HCT116 (cell line): ENCODE measurements at regions not wholly inside any gene's neighbourhood (a gene's known extent, or its start where the extent isn't known, plus 50 kb on each side); places are given as distances from the start of the nearest gene placed in this dataset.

Experiments
- ATAC-seq: fragments of 200-7000 bp; cut with Tn5 transposase; 2 replicates; pipeline ENCODE4 v1.9.1; 2020; ENCODE audit warnings: mild to moderate bottlenecking, moderate library complexity
- BruUV-seq: library from RNA; stranded (reverse); fragments of 400-500 nt; replicated peaks from 2 replicates; lab custom pipeline; 2021; lab: Mats Ljungman, UMichigan
- CTCF ChIA-PET: fragments of 300-600 bp; sonication (Branson Sonifier 250); formaldehyde crosslinking; loops from one replicate; lab custom pipeline; 2021; ENCODE audit warnings: antibody characterized with exemption; lab: Charles Lee
- POLR2A ChIA-PET: fragments of 300-600, 350-600 bp; sonication (Branson Sonifier 250); formaldehyde crosslinking; loops from one replicate; lab custom pipeline; 2021; ENCODE audit warnings: antibody characterized with exemption; lab: Charles Lee
- RAD21 ChIA-PET, 2 experiments: fragments of 300-600 bp; sonication (Branson Sonifier 250); formaldehyde crosslinking; loops; one replicate each; lab custom pipeline; 2023; ENCODE audit warnings: low total read pairs in 2 of 2; ENCODE audit not compliant: uncharacterized antibody in 2 of 2, unreplicated experiment in 2 of 2, low non-redundant PET in 1 of 2; lab: Charles Lee
- DNase-seq: peaks from one replicate; pipeline ENCODE4 v3.0.0-alpha.2; 2010; ENCODE audit warnings: low read depth, low spot score
- H2AFZ ChIP-seq: fragments of 200-600 bp; shearing (Covaris generic), sonication (generic); 2 replicates; pipeline ENCODE4 v1.6.1; 2017; ENCODE audit warnings: low read depth, mixed run types, mixed read lengths, antibody characterized with exemption, low read length; ENCODE audit not compliant: poor library complexity, severe bottlenecking
- H3K27ac ChIP-seq: 2 replicates; pipeline ENCODE4 v1.5.1; 2012; ENCODE audit warnings: low read depth, low read length
- H3K27me3 ChIP-seq: fragments of 200-600 bp; sonication (generic); 2 replicates; pipeline ENCODE4 v1.6.1; 2016; ENCODE audit warnings: mixed run types, low read length, mixed read lengths; ENCODE audit not compliant: insufficient read depth
- H3K36me3 ChIP-seq, 2 experiments: fragments of 200-500 bp in 1 of 2; fragments of 200-600 bp in 1 of 2; sonication (Bioruptor generic) in 1 of 2; sonication (generic) in 1 of 2; 2 replicates each; pipeline versions ENCODE4 v1.5.1 to v1.6.1; 2014 to 2016; ENCODE audit warnings: low read length in 2 of 2, inconsistent platforms in 1 of 2, mixed read lengths in 1 of 2, mixed run types in 1 of 2; ENCODE audit not compliant: insufficient read depth in 2 of 2, control insufficient read depth in 1 of 2
- H3K4me1 ChIP-seq, 2 experiments: fragments of 200-600 bp in 1 of 2; sonication (generic) in 1 of 2; 2 replicates each; pipeline versions ENCODE4 v1.5.1 to v1.6.1; 2012 to 2017; ENCODE audit warnings: low read length in 2 of 2, inconsistent platforms in 1 of 2, mild to moderate bottlenecking in 1 of 2, mixed read lengths in 1 of 2, mixed run types in 1 of 2, moderate library complexity in 1 of 2; ENCODE audit not compliant: insufficient read depth in 2 of 2, control insufficient read depth in 1 of 2
- H3K4me2 ChIP-seq: fragments of 200-600 bp; sonication (generic); 2 replicates; pipeline ENCODE4 v1.6.1; 2017; ENCODE audit warnings: mixed run types, low read length, mixed read lengths
- H3K4me3 ChIP-seq, 2 experiments: fragments of 200-600 bp in 1 of 2; sonication (generic) in 1 of 2; replicated peaks in 1 of 2; 2 replicates each; pipeline ENCODE4 v1.5.1; 2011 to 2016; ENCODE audit warnings: low read length in 2 of 2, control low read depth in 1 of 2, low read depth in 1 of 2, mild to moderate bottlenecking in 1 of 2, mixed read lengths in 1 of 2, mixed run types in 1 of 2
- H3K79me2 ChIP-seq: fragments of 200-600 bp; sonication (generic); 2 replicates; pipeline ENCODE4 v1.6.1; 2017; ENCODE audit warnings: mild to moderate bottlenecking, mixed run types, low read length, moderate library complexity, mixed read lengths; ENCODE audit not compliant: insufficient read depth
- H3K9ac ChIP-seq: fragments of 200-600 bp; sonication (generic); 2 replicates; pipeline ENCODE4 v1.6.1; 2016; ENCODE audit warnings: low read length, mixed read lengths
- H3K9me2 ChIP-seq: fragments of 200-600 bp; sonication (generic), shearing (Covaris generic); 2 replicates; pipeline ENCODE4 v1.6.1; 2017; ENCODE audit warnings: mixed run types, mild to moderate bottlenecking, moderate library complexity; ENCODE audit not compliant: insufficient read depth
- H3K9me3 ChIP-seq, 2 experiments: fragments of 200-500 bp in 1 of 2; fragments of 200-600 bp in 1 of 2; sonication (Bioruptor generic) in 1 of 2; sonication (generic) in 1 of 2; 2 replicates each; pipeline ENCODE4 v1.6.1; 2014 to 2017; ENCODE audit warnings: low read length in 2 of 2, mixed read lengths in 2 of 2, inconsistent platforms in 1 of 2, low read depth in 1 of 2, mild to moderate bottlenecking in 1 of 2, mixed run types in 1 of 2, moderate library complexity in 1 of 2; ENCODE audit not compliant: control insufficient read depth in 1 of 2, insufficient read depth in 1 of 2
- H4K20me1 ChIP-seq: fragments of 200-600 bp; sonication (generic), shearing (Covaris generic); 2 replicates; pipeline ENCODE4 v1.6.1; 2017; ENCODE audit warnings: mixed run types, mild to moderate bottlenecking, moderate library complexity; ENCODE audit not compliant: insufficient read depth
- CBX3 ChIP-seq: IDR thresholded peaks from 2 replicates; pipeline ENCODE4 v1.6.1; 2012; ENCODE audit warnings: low read depth
- JUND ChIP-seq: IDR thresholded peaks from 2 replicates; pipeline ENCODE4 v1.6.1; 2012
- TCF7L2 ChIP-seq: IDR thresholded peaks from 2 replicates; pipeline ENCODE4 v1.7.0; 2011; ENCODE audit warnings: borderline replicate concordance, inconsistent platforms; ENCODE audit not compliant: insufficient read depth, insufficient read length; ENCODE audit errors: extremely low read depth
- ZFX ChIP-seq: fragments of 450-650 bp; IDR thresholded peaks from 2 replicates; pipeline ENCODE4 v1.6.1; 2017
- ZNF274 ChIP-seq: fragments of 200-500 bp; sonication (Bioruptor generic); IDR thresholded peaks from 2 replicates; pipeline ENCODE4 v1.6.1; 2014; ENCODE audit warnings: mild to moderate bottlenecking, low read depth, low read length, inconsistent platforms
- intact Hi-C: fragments of 100-400 bp; cut with micrococcal nuclease; formaldehyde crosslinking; loops from 2 replicates; pipeline ENCODE4 v1.10.0; 2022
- TF ChIP-seq, protein P1 (sequence below): IDR thresholded peaks from 2 replicates; pipeline ENCODE4 v1.6.1; 2011; ENCODE audit warnings: mild to moderate bottlenecking, low read length, moderate library complexity; ENCODE audit not compliant: insufficient replicate concordance; ENCODE audit errors: extremely low read depth

DNA sequence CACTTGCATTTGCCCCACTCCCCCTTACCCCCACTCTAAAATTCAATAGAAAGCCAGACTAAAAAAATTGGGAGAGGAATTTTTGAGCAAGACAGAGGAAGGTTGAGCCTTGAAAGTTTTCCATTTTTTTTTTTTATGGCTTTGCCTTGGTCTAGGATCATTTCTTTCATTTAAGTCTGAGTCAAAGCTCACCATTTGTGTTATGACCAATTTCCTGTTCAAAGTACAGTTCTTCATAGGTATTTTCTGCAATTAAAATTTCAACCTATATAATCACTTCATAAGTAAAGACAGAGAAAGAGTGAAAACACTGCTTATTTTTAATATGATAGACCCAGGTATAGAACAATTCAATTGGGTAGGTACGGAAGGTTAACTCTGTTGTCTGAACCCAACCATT lies 436.6 kb upstream of the ADGRL2 start:
- no peaks in the 10 kb centered on the region for H3K9me3 ChIP-seq
- H3K4me1 ChIP-seq: no peaks in the 10 kb centered on the region
- POLR2A ChIA-PET: no interaction called here
- TF ChIP-seq, protein P1, sequence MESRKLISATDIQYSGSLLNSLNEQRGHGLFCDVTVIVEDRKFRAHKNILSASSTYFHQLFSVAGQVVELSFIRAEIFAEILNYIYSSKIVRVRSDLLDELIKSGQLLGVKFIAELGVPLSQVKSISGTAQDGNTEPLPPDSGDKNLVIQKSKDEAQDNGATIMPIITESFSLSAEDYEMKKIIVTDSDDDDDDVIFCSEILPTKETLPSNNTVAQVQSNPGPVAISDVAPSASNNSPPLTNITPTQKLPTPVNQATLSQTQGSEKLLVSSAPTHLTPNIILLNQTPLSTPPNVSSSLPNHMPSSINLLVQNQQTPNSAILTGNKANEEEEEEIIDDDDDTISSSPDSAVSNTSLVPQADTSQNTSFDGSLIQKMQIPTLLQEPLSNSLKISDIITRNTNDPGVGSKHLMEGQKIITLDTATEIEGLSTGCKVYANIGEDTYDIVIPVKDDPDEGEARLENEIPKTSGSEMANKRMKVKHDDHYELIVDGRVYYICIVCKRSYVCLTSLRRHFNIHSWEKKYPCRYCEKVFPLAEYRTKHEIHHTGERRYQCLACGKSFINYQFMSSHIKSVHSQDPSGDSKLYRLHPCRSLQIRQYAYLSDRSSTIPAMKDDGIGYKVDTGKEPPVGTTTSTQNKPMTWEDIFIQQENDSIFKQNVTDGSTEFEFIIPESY: no peak
- TF ChIP-seq CBX3 (no peak), JUND (no peak), ZNF274 (no peak), TCF7L2 (no peak)
- TF ChIP-seq, all 23 proteins: peak for 0
- no peak overlapping the region for H3K4me2 ChIP-seq
- ChIA-PET RAD21 (no interaction called here), CTCF (no interaction called here)
- no peaks in the 10 kb centered on the region for H3K36me3 ChIP-seq
- H4K20me1 ChIP-seq: no peaks in the 10 kb centered on the region
- H3K9ac ChIP-seq: no peak overlapping the region
- no peak overlapping the region for H2AFZ ChIP-seq
- H3K27ac ChIP-seq: no peak overlapping the region
- H3K4me3 ChIP-seq: no peak overlapping the region
- intact Hi-C loops: no loop called here
- no peaks in the 10 kb centered on the region for H3K79me2 ChIP-seq
- H3K27me3 ChIP-seq: no peaks in the 10 kb centered on the region
- ATAC-seq (no peak), DNase-seq (no peak)
- H3K9me2 ChIP-seq: no peaks in the 10 kb centered on the region
- no TSS peak for BruUV-seq

DNA sequence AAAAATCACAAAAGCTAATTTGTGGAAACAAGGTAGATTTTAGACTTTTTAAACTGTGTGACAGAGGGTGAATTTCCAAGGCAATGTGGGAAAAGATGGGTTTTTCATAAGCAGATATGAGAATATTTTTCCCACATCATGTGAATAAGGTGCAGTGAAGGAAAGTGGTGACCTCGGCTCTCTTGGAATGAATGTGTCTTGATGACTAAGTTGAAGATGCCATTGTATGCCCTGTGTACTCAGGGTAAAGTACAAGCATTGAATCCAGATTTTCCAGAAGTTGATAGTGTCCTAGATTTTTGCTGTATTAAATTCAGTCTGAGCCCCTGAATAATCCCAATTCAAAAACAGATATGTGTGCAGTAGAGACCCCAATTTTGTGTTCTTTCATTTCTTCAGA lies 442.6 kb upstream of the ADGRL2 start:
- no peaks in the 10 kb centered on the region for H3K27me3 ChIP-seq
- ChIA-PET CTCF (no interaction called here), POLR2A (no interaction called here), RAD21 (no interaction called here)
- ATAC-seq: no peak
- H3K4me1 ChIP-seq: no peaks in the 10 kb centered on the region
- no peak overlapping the region for H3K27ac ChIP-seq
- H2AFZ ChIP-seq: no peak overlapping the region
- H3K4me3 ChIP-seq: no peak overlapping the region
- no peaks in the 10 kb centered on the region for H3K9me2 ChIP-seq
- H4K20me1 ChIP-seq: no peaks in the 10 kb centered on the region
- TF ChIP-seq ZFX: no peak
- TF ChIP-seq, all 23 proteins: peak for 0
- Histone ChIP-seq H3K9me3 (no peaks in the 10 kb centered on the region), H3K4me2 (no peak overlapping the region), H3K9ac (no peak overlapping the region), H3K79me2 (no peaks in the 10 kb centered on the region), H3K36me3 (no peaks in the 10 kb centered on the region)
- intact Hi-C loops: no loop called here
- no TSS peak for BruUV-seq
- no peak for DNase-seq
